ENCODE measurements at regions not wholly inside any gene's neighbourhood (a gene's known extent, or its start where the extent isn't known, plus 50 kb on each side); places are given as distances from the start of the nearest gene placed in this dataset.

- DNase-seq (no peak), ATAC-seq (no peak)
- Histone ChIP-seq H3K36me3 (ENCODE audit: control insufficient read depth in 2 of 3, insufficient read depth in 3 of 3, low read length in 3 of 3) (no peaks in the 10 kb centered on the region), H3K27me3 (ENCODE audit: control insufficient read depth in 2 of 2, insufficient read depth in 2 of 2, low read length in 2 of 2) (no peaks in the 10 kb centered on the region), H3K27ac (ENCODE audit: low read depth, low read length) (no peak overlapping the region), H3K9me3 (ENCODE audit: control insufficient read depth in 2 of 3, low read length in 3 of 3) (peaks cover 0 to 2% (median 0%) of the 10 kb centered on the region in 3 experiments), H3K4me3 (ENCODE audit: low read length) (no peak overlapping the region), H3K4me1 (ENCODE audit: control insufficient read depth in 2 of 2, insufficient read depth in 2 of 2, low read length in 2 of 2) (no peaks in the 10 kb centered on the region)
- H3K36me3 Mint-ChIP-seq: no peaks in the 10 kb centered on the region
- peaks cover 0 to 5% (median 0%) of the 10 kb centered on the region in 7 donors for H3K4me1 Mint-ChIP-seq
- H3K27ac Mint-ChIP-seq: no peak overlapping the region
- ChIA-PET CTCF (no interaction called here), POLR2A (no interaction called here)
- H3K27me3 Mint-ChIP-seq: peaks cover 2 to 8% (median 3%) of the 10 kb centered on the region in 5 donors
- H3K4me3 Mint-ChIP-seq: no peak overlapping the region
- H3K9me3 Mint-ChIP-seq: peaks cover 0 to 8% (median 3%) of the 10 kb centered on the region in 11 donors
- intact Hi-C loops (cut with micrococcal nuclease): no loop called here
These were observed 160.5 kb upstream of the APCDD1 start for GRCh38 chr18:10293966-10294365.

GRCh38 chr18:10295751-10296150 lies 158.7 kb upstream of the APCDD1 start:
- H3K4me3 ChIP-seq (ENCODE audit: low read length): no peak overlapping the region
- H3K27me3 ChIP-seq (ENCODE audit: control insufficient read depth in 2 of 2, insufficient read depth in 2 of 2, low read length in 2 of 2): no peaks in the 10 kb centered on the region
- H3K27ac Mint-ChIP-seq: no peak overlapping the region
- CTCF ChIA-PET: no interaction called here
- peaks cover 2 to 14% (median 6%) of the 10 kb centered on the region in 5 donors for H3K27me3 Mint-ChIP-seq
- H3K4me1 ChIP-seq (ENCODE audit: control insufficient read depth in 2 of 2, insufficient read depth in 2 of 2, low read length in 2 of 2): no peaks in the 10 kb centered on the region
- ATAC-seq: no peak
- peaks cover 0 to 6% (median 0%) of the 10 kb centered on the region in 7 donors for H3K4me1 Mint-ChIP-seq
- intact Hi-C loops (cut with micrococcal nuclease): no loop called here
- H3K9me3 ChIP-seq (ENCODE audit: control insufficient read depth in 2 of 3, low read length in 3 of 3): no peaks in the 10 kb centered on the region
- no peak overlapping the region for H3K4me3 Mint-ChIP-seq
- no peak overlapping the region for H3K27ac ChIP-seq (ENCODE audit: low read depth, low read length)
- no peaks in the 10 kb centered on the region for H3K36me3 Mint-ChIP-seq
- H3K9me3 Mint-ChIP-seq: peaks cover 0 to 3% (median 0%) of the 10 kb centered on the region in 11 donors
- POLR2A ChIA-PET: no interaction called here
- no peaks in the 10 kb centered on the region for H3K36me3 ChIP-seq (ENCODE audit: control insufficient read depth in 2 of 3, insufficient read depth in 3 of 3, low read length in 3 of 3)
- no peak for DNase-seq

- ATAC-seq: no peak
- CTCF ChIA-PET: interaction anchor here (0.6 kb wide), 1 partner anchor 1376 kb away, joined by 3 read pairs; no protein-coding TSS in a partner anchor
- DNase-seq: no peak
- no peak overlapping the region for H3K27ac ChIP-seq (ENCODE audit: low read depth, low read length)
- H3K4me1 Mint-ChIP-seq: peaks cover 0 to 6% (median 0%) of the 10 kb centered on the region in 7 donors
- H3K36me3 ChIP-seq (ENCODE audit: control insufficient read depth in 2 of 3, insufficient read depth in 3 of 3, low read length in 3 of 3): no peaks in the 10 kb centered on the region
- H3K27me3 Mint-ChIP-seq: peaks cover 2 to 14% (median 6%) of the 10 kb centered on the region in 5 donors
- intact Hi-C loops (cut with micrococcal nuclease): no loop called here
- no peaks in the 10 kb centered on the region for H3K27me3 ChIP-seq (ENCODE audit: control insufficient read depth in 2 of 2, insufficient read depth in 2 of 2, low read length in 2 of 2)
- H3K36me3 Mint-ChIP-seq: no peaks in the 10 kb centered on the region
- peaks cover 0 to 3% (median 0%) of the 10 kb centered on the region in 11 donors for H3K9me3 Mint-ChIP-seq
- no peaks in the 10 kb centered on the region for H3K9me3 ChIP-seq (ENCODE audit: control insufficient read depth in 2 of 3, low read length in 3 of 3)
- no peak overlapping the region for H3K4me3 ChIP-seq (ENCODE audit: low read length)
- no peak overlapping the region for H3K27ac Mint-ChIP-seq
- H3K4me3 Mint-ChIP-seq: no peak overlapping the region
- no peaks in the 10 kb centered on the region for H3K4me1 ChIP-seq (ENCODE audit: control insufficient read depth in 2 of 2, insufficient read depth in 2 of 2, low read length in 2 of 2)
- POLR2A ChIA-PET: no interaction called here
These were observed 157.9 kb upstream of the APCDD1 start for GRCh38 chr18:10296491-10296890.

GRCh38 chr18:10297086-10297485 lies 157.3 kb upstream of the APCDD1 start:
- Mint-ChIP-seq H3K4me3 (no peak overlapping the region), H3K9me3 (peaks cover 0 to 3% (median 0%) of the 10 kb centered on the region in 11 donors), H3K27ac (no peak overlapping the region), H3K27me3 (peaks cover 2 to 18% (median 6%) of the 10 kb centered on the region in 5 donors), H3K4me1 (peaks cover 0 to 6% (median 0%) of the 10 kb centered on the region in 7 donors), H3K36me3 (no peaks in the 10 kb centered on the region)
- H3K4me3 ChIP-seq (ENCODE audit: low read length): no peak overlapping the region
- no peak overlapping the region for H3K27ac ChIP-seq (ENCODE audit: low read depth, low read length)
- POLR2A ChIA-PET: no interaction called here
- CTCF ChIA-PET: interaction anchor here (0.6 kb wide), 1 partner anchor 1375 kb away, joined by 3 read pairs; no protein-coding TSS in a partner anchor
- intact Hi-C loops (cut with micrococcal nuclease): no loop called here
- no peaks in the 10 kb centered on the region for H3K36me3 ChIP-seq (ENCODE audit: control insufficient read depth in 2 of 3, insufficient read depth in 3 of 3, low read length in 3 of 3)
- H3K4me1 ChIP-seq (ENCODE audit: control insufficient read depth in 2 of 2, insufficient read depth in 2 of 2, low read length in 2 of 2): no peaks in the 10 kb centered on the region
- DNase-seq (no peak), ATAC-seq (no peak)
- no peaks in the 10 kb centered on the region for H3K27me3 ChIP-seq (ENCODE audit: control insufficient read depth in 2 of 2, insufficient read depth in 2 of 2, low read length in 2 of 2)
- no peaks in the 10 kb centered on the region for H3K9me3 ChIP-seq (ENCODE audit: control insufficient read depth in 2 of 3, low read length in 3 of 3)

- H3K36me3 Mint-ChIP-seq: no peaks in the 10 kb centered on the region
- Histone ChIP-seq H3K36me3 (ENCODE audit: control insufficient read depth in 2 of 3, insufficient read depth in 3 of 3, low read length in 3 of 3) (no peaks in the 10 kb centered on the region), H3K27me3 (ENCODE audit: control insufficient read depth in 2 of 2, insufficient read depth in 2 of 2, low read length in 2 of 2) (no peaks in the 10 kb centered on the region), H3K9me3 (ENCODE audit: control insufficient read depth in 2 of 3, low read length in 3 of 3) (no peaks in the 10 kb centered on the region), H3K4me3 (ENCODE audit: low read length) (no peak overlapping the region), H3K27ac (ENCODE audit: low read depth, low read length) (no peak overlapping the region), H3K4me1 (ENCODE audit: control insufficient read depth in 2 of 2, insufficient read depth in 2 of 2, low read length in 2 of 2) (no peaks in the 10 kb centered on the region)
- H3K9me3 Mint-ChIP-seq: peaks cover 0 to 3% (median 0%) of the 10 kb centered on the region in 11 donors
- POLR2A ChIA-PET: no interaction called here
- ATAC-seq (no peak), DNase-seq (no peak)
- H3K4me3 Mint-ChIP-seq: no peak overlapping the region
- CTCF ChIA-PET: no interaction called here
- H3K4me1 Mint-ChIP-seq: peaks cover 0 to 6% (median 0%) of the 10 kb centered on the region in 7 donors
- H3K27ac Mint-ChIP-seq: no peak overlapping the region
- intact Hi-C loops (cut with micrococcal nuclease): no loop called here
- peaks cover 2 to 18% (median 10%) of the 10 kb centered on the region in 5 donors for H3K27me3 Mint-ChIP-seq
These were observed 156.1 kb upstream of the APCDD1 start for GRCh38 chr18:10298346-10298745.

GRCh38 chr18:10299643-10300042 lies 154.8 kb upstream of the APCDD1 start:
- no peak overlapping the region for H3K27ac ChIP-seq (ENCODE audit: low read depth, low read length)
- no peaks in the 10 kb centered on the region for H3K36me3 Mint-ChIP-seq

GRCh38 chr18:10300739-10301138 lies 153.7 kb upstream of the APCDD1 start:
- H3K4me3 Mint-ChIP-seq: no peak overlapping the region
- peaks cover 2 to 18% (median 12%) of the 10 kb centered on the region in 5 donors for H3K27me3 Mint-ChIP-seq
- no peak overlapping the region for H3K27ac Mint-ChIP-seq
- ChIA-PET POLR2A (no interaction called here), CTCF (no interaction called here)
- no peaks in the 10 kb centered on the region for H3K9me3 ChIP-seq (ENCODE audit: control insufficient read depth in 2 of 3, low read length in 3 of 3)
- peaks cover 0 to 6% (median 0%) of the 10 kb centered on the region in 7 donors for H3K4me1 Mint-ChIP-seq
- no peak overlapping the region for H3K4me3 ChIP-seq (ENCODE audit: low read length)
- no peaks in the 10 kb centered on the region for H3K27me3 ChIP-seq (ENCODE audit: control insufficient read depth in 2 of 2, insufficient read depth in 2 of 2, low read length in 2 of 2)
- no peaks in the 10 kb centered on the region for H3K36me3 Mint-ChIP-seq
- intact Hi-C loops (cut with micrococcal nuclease): no loop called here
- no peaks in the 10 kb centered on the region for H3K36me3 ChIP-seq (ENCODE audit: control insufficient read depth in 2 of 3, insufficient read depth in 3 of 3, low read length in 3 of 3)
- H3K4me1 ChIP-seq (ENCODE audit: control insufficient read depth in 2 of 2, insufficient read depth in 2 of 2, low read length in 2 of 2): no peaks in the 10 kb centered on the region
- ATAC-seq (no peak), DNase-seq (no peak)
- H3K27ac ChIP-seq (ENCODE audit: low read depth, low read length): no peak overlapping the region
- H3K9me3 Mint-ChIP-seq: peaks cover 0 to 3% (median 0%) of the 10 kb centered on the region in 11 donors

More at GRCh38 chr18:10299643-10300042, 154.8 kb upstream of the APCDD1 start:
- peaks cover 0 to 3% (median 0%) of the 10 kb centered on the region in 11 donors for H3K9me3 Mint-ChIP-seq
- H3K4me1 ChIP-seq (ENCODE audit: control insufficient read depth in 2 of 2, insufficient read depth in 2 of 2, low read length in 2 of 2): no peaks in the 10 kb centered on the region
- H3K4me3 Mint-ChIP-seq: no peak overlapping the region
- ATAC-seq (no peak), DNase-seq (no peak)
- CTCF ChIA-PET: no interaction called here
- H3K9me3 ChIP-seq (ENCODE audit: control insufficient read depth in 2 of 3, low read length in 3 of 3): no peaks in the 10 kb centered on the region
- no peaks in the 10 kb centered on the region for H3K27me3 ChIP-seq (ENCODE audit: control insufficient read depth in 2 of 2, insufficient read depth in 2 of 2, low read length in 2 of 2)
- POLR2A ChIA-PET: no interaction called here
- H3K36me3 ChIP-seq (ENCODE audit: control insufficient read depth in 2 of 3, insufficient read depth in 3 of 3, low read length in 3 of 3): no peaks in the 10 kb centered on the region
- peaks cover 2 to 18% (median 12%) of the 10 kb centered on the region in 5 donors for H3K27me3 Mint-ChIP-seq
- H3K27ac Mint-ChIP-seq: no peak overlapping the region
- H3K4me1 Mint-ChIP-seq: peaks cover 0 to 6% (median 0%) of the 10 kb centered on the region in 7 donors
- H3K4me3 ChIP-seq (ENCODE audit: low read length): no peak overlapping the region
- intact Hi-C loops (cut with micrococcal nuclease): no loop called here

Measured in naive thymus-derived CD4-positive, alpha-beta T cell (primary cell).